H9 (cell line): ENCODE measurements at regions not wholly inside any gene's neighbourhood (a gene's known extent, or its start where the extent isn't known, plus 50 kb on each side); places are given as distances from the start of the nearest gene placed in this dataset.

Source experiments
- DNase-seq: peaks from one replicate; pipeline ENCODE4 v3.0.0-alpha.2; 2017
- H2AFZ ChIP-seq: one replicate; pipeline ENCODE4 v1.6.1; 2013; ENCODE audit warnings: mild to moderate bottlenecking, low read length, control low read depth, moderate library complexity
- H2AK5ac ChIP-seq: 2 replicates; pipeline ENCODE4 v1.6.1; 2013; ENCODE audit warnings: low read length, control low read depth, mixed read lengths; ENCODE audit not compliant: insufficient read length
- H2BK120ac ChIP-seq: one replicate; pipeline ENCODE4 v1.6.1; 2013; ENCODE audit warnings: low read depth, mild to moderate bottlenecking, low read length, control low read depth, inconsistent platforms; ENCODE audit not compliant: poor library complexity, severe bottlenecking
- H2BK12ac ChIP-seq: 2 replicates; pipeline ENCODE4 v1.6.1; 2013; ENCODE audit warnings: low read length, control low read depth, mixed read lengths, low read depth; ENCODE audit not compliant: insufficient read length
- H2BK15ac ChIP-seq: 2 replicates; pipeline ENCODE4 v1.6.1; 2013; ENCODE audit warnings: low read depth, low read length, control low read depth
- H2BK20ac ChIP-seq: one replicate; pipeline ENCODE4 v1.6.1; 2013; ENCODE audit warnings: low read depth, mild to moderate bottlenecking, low read length, control low read depth, inconsistent platforms; ENCODE audit not compliant: poor library complexity, severe bottlenecking
- H2BK5ac ChIP-seq: 2 replicates; pipeline ENCODE4 v1.6.1; 2013; ENCODE audit warnings: low read length, control low read depth, mixed read lengths; ENCODE audit not compliant: insufficient read length
- H3K14ac ChIP-seq: 2 replicates; pipeline ENCODE4 v1.6.1; 2013; ENCODE audit warnings: low read length, control low read depth; ENCODE audit not compliant: insufficient read depth
- H3K18ac ChIP-seq: 2 replicates; pipeline ENCODE4 v1.6.1; 2013; ENCODE audit warnings: low read depth, mild to moderate bottlenecking, mixed read lengths, low read length, control low read depth; ENCODE audit not compliant: insufficient read length
- H3K23ac ChIP-seq: 2 replicates; pipeline ENCODE4 v1.6.1; 2013; ENCODE audit warnings: low read length, control low read depth, mixed read lengths, low read depth; ENCODE audit not compliant: insufficient read length
- H3K23me2 ChIP-seq: 2 replicates; pipeline ENCODE4 v1.6.1; 2013; ENCODE audit warnings: low read depth, mild to moderate bottlenecking, mixed read lengths, low read length, control low read depth; ENCODE audit not compliant: insufficient read length, poor library complexity, severe bottlenecking
- H3K27ac ChIP-seq: 2 replicates; pipeline ENCODE4 v1.5.1; 2013; ENCODE audit warnings: low read length, control low read depth, mixed read lengths, low read depth; ENCODE audit not compliant: insufficient read length
- H3K27me3 ChIP-seq: 2 replicates; pipeline ENCODE4 v1.6.1; 2013; ENCODE audit warnings: low read length, control low read depth, inconsistent platforms; ENCODE audit not compliant: insufficient read depth
- H3K4ac ChIP-seq: 2 replicates; pipeline ENCODE4 v1.6.1; 2013; ENCODE audit warnings: low read depth, mild to moderate bottlenecking, control low read depth, inconsistent platforms, low read length, moderate library complexity
- H3K4me1 ChIP-seq: 2 replicates; pipeline ENCODE4 v1.6.1; 2013; ENCODE audit warnings: low read length, control low read depth, inconsistent platforms; ENCODE audit not compliant: insufficient read depth
- H3K4me2 ChIP-seq: 2 replicates; pipeline ENCODE4 v1.6.1; 2013; ENCODE audit warnings: low read length, control low read depth, mixed read lengths; ENCODE audit not compliant: insufficient read length, insufficient read depth
- H3K56ac ChIP-seq: 2 replicates; pipeline ENCODE4 v1.6.1; 2013; ENCODE audit warnings: low read depth, mild to moderate bottlenecking, mixed read lengths, low read length, control low read depth; ENCODE audit not compliant: insufficient read length
- H3K79me1 ChIP-seq: 2 replicates; pipeline ENCODE4 v1.6.1; 2013; ENCODE audit warnings: low read depth, mild to moderate bottlenecking, moderate library complexity, low read length, control low read depth, inconsistent platforms; ENCODE audit not compliant: insufficient read depth, poor library complexity, severe bottlenecking
- H3K79me2 ChIP-seq: 2 replicates; pipeline ENCODE4 v1.6.1; 2013; ENCODE audit warnings: low read length, control low read depth, inconsistent platforms; ENCODE audit not compliant: insufficient read depth
- H3K9ac ChIP-seq: 2 replicates; pipeline ENCODE4 v1.6.1; 2013; ENCODE audit warnings: low read length, control low read depth, mixed read lengths; ENCODE audit not compliant: insufficient read length; ENCODE audit errors: extremely low read depth
- H3K9me3 ChIP-seq: one replicate; pipeline ENCODE4 v1.6.1; 2013; ENCODE audit warnings: low read depth, low read length, inconsistent platforms; ENCODE audit not compliant: control insufficient read depth
- H3T11ph ChIP-seq: one replicate; pipeline ENCODE4 v1.6.1; 2013; ENCODE audit warnings: mild to moderate bottlenecking, low read length, control low read depth, inconsistent platforms
- H4K20me1 ChIP-seq: one replicate; pipeline ENCODE4 v1.6.1; 2013; ENCODE audit not compliant: control insufficient read depth, insufficient read length, insufficient read depth
- H4K5ac ChIP-seq: 2 replicates; pipeline ENCODE4 v1.6.1; 2013; ENCODE audit warnings: low read depth, mild to moderate bottlenecking, mixed read lengths, low read length, control low read depth; ENCODE audit not compliant: insufficient read length
- H4K8ac ChIP-seq: replicated peaks from 2 replicates; pipeline ENCODE4 v1.6.1; 2013; ENCODE audit warnings: low read length, control low read depth, mixed read lengths, low read depth; ENCODE audit not compliant: insufficient read length
- H4K91ac ChIP-seq: 2 replicates; pipeline ENCODE4 v1.6.1; 2013; ENCODE audit warnings: low read depth, mild to moderate bottlenecking, moderate library complexity, mixed read lengths, low read length, control low read depth; ENCODE audit not compliant: insufficient read length
- H3K27ac Mint-ChIP-seq, 3 experiments: 2 replicates in 2 of 3; 3 replicates in 1 of 3; pipeline ENCODE4 v1.8.0; 2020 to 2021; ENCODE audit warnings: mixed read lengths in 3 of 3, mild to moderate bottlenecking in 1 of 3, moderate library complexity in 1 of 3
- H3K27me3 Mint-ChIP-seq: 2 replicates; pipeline ENCODE4 v1.8.0; 2021; ENCODE audit warnings: low read depth, mild to moderate bottlenecking, moderate library complexity, mixed read lengths
- H3K36me3 Mint-ChIP-seq, 3 experiments: 2 replicates in 2 of 3; 3 replicates in 1 of 3; pipeline ENCODE4 v1.8.0; 2020 to 2021; ENCODE audit warnings: low read depth in 3 of 3, mixed read lengths in 3 of 3; ENCODE audit not compliant: insufficient read depth in 1 of 3
- H3K4me1 Mint-ChIP-seq, 2 experiments: 2 replicates each; pipeline ENCODE4 v1.8.0; 2020; ENCODE audit warnings: mixed read lengths in 2 of 2
- H3K4me3 Mint-ChIP-seq, 2 experiments: 2 replicates in 1 of 2; 3 replicates in 1 of 2; pipeline ENCODE4 v1.8.0; 2020 to 2021; ENCODE audit warnings: mild to moderate bottlenecking in 2 of 2, mixed read lengths in 2 of 2, moderate library complexity in 1 of 2
- H3K9me3 Mint-ChIP-seq, 2 experiments: 2 replicates in 1 of 2; 3 replicates in 1 of 2; pipeline ENCODE4 v1.8.0; 2020; ENCODE audit warnings: mild to moderate bottlenecking in 2 of 2, mixed read lengths in 2 of 2, moderate library complexity in 1 of 2
- CTCF ChIP-seq: fragments of 200-600 bp; sonication (generic); conservative IDR thresholded peaks from 3 replicates; pipeline ENCODE4 v1.8.0; 2021; ENCODE audit warnings: antibody characterized with exemption, mild to moderate bottlenecking
- WGBS: extraction: QIAGEN DNeasy Blood & Tissue Kit; methylation state at CpG from one replicate; pipeline ENCODE4 v1.1.7; 2013; ENCODE audit warnings: missing lambda C conversion rate, low lambda C conversion rate, mixed read lengths; ENCODE audit not compliant: insufficient read length; ENCODE audit errors: extremely low coverage; 5-methylcytosine and 5-hydroxymethylcytosine counted together

GRCh38 chr6:90372450-90372849, 75.8 kb upstream of the BACH2 start:
- Histone ChIP-seq H3K14ac (no peak overlapping the region), H2BK5ac (no peak overlapping the region), H3K79me1 (no peaks in the 10 kb centered on the region), H3K79me2 (no peaks in the 10 kb centered on the region), H3K56ac (no peak overlapping the region), H4K5ac (no peak overlapping the region), H3K4me1 (peaks cover 7% of the 10 kb centered on the region), H2BK12ac (no peak overlapping the region), H4K8ac (no peak overlapping the region), H2AFZ (no peak overlapping the region), H3K9ac (no peak overlapping the region), H3K18ac (no peak overlapping the region), H3T11ph (no peak overlapping the region), H3K4me2 (no peak overlapping the region), H3K23ac (no peak overlapping the region), H2BK20ac (no peak overlapping the region), H3K27me3 (no peaks in the 10 kb centered on the region), H2BK120ac (no peak overlapping the region), H4K91ac (no peak overlapping the region), H3K4ac (no peak overlapping the region), H3K9me3 (no peaks in the 10 kb centered on the region), H2AK5ac (no peak overlapping the region), H3K23me2 (no peaks in the 10 kb centered on the region), H4K20me1 (no peaks in the 10 kb centered on the region), H3K27ac (no peak overlapping the region), H2BK15ac (no peak overlapping the region)
- no peak for TF ChIP-seq CTCF
- Mint-ChIP-seq H3K9me3 (peaks cover 0 to 4% of the 10 kb centered on the region in 2 experiments; a peak in 1 of 5 replicates), H3K27ac (no peak overlapping the region; a peak in 1 of 7 replicates), H3K36me3 (peaks cover 2 to 4% (median 3%) of the 10 kb centered on the region in 3 experiments; a peak in 2 of 7 replicates), H3K4me3 (no peak overlapping the region), H3K4me1 (peaks cover 21 to 23% of the 10 kb centered on the region in 2 experiments), H3K27me3 (no peaks in the 10 kb centered on the region; the same call in 1 of the 2 replicates)
- DNase-seq: no peak
- WGBS: no CpG with 5 or more reads among the region's 5 CpGs
